ENCODE measurements at regions not wholly inside any gene's neighbourhood (a gene's known extent, or its start where the extent isn't known, plus 50 kb on each side); places are given as distances from the start of the nearest gene placed in this dataset.

DNA sequence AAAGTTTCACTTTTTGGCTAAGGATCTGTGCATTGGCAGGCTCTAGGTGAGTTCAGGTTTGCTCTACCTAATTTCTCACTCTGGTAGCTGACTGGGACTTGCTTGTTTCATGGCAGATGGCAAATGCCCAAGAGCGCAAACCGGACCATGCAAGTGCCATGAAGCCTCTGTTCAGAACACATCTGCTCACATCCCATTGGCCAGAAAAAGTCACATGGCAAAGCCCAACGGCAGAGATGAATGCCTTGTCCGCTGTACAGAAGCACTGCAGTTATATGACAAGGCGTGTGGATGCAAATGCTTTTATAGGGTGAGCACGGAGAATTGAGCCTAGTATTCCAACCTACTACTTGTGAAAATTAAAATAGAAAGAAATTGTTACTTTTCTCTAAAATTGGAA is 202.2 kb upstream of the HMGA2 start:
- Histone ChIP-seq H3K4me1 (ENCODE audit: control insufficient read depth in 1 of 2, insufficient read depth in 2 of 2, low read length in 2 of 2) (no peaks in the 10 kb centered on the region), H3K4me3 (ENCODE audit: low read length in 2 of 2) (no peak overlapping the region), H3K36me3 (ENCODE audit: control insufficient read depth in 1 of 2, insufficient read depth in 2 of 2, low read length in 1 of 2) (no peaks in the 10 kb centered on the region), H3K9me3 (ENCODE audit: control insufficient read depth, low read length) (no peaks in the 10 kb centered on the region), H3K27ac (ENCODE audit: low read depth in 1 of 2, low read length in 2 of 2) (no peak overlapping the region), H3K27me3 (ENCODE audit: control insufficient read depth in 1 of 2, insufficient read depth in 2 of 2, low read length in 1 of 2) (no peaks in the 10 kb centered on the region)
- ATAC-seq (ENCODE audit: low FRiP score) (no peak), DNase-seq (no peak)
- WGBS, 2 donors, result 88 to 93% methylated on average over 6 of the region's 6 CpGs
- intact Hi-C loops (cut with DNase I), result no loop called here

GRCh38 chr12:65623507-65623906 is 200.8 kb upstream of the HMGA2 start:
- DNase-seq (no peak), ATAC-seq (ENCODE audit: low FRiP score) (no peak)
- Histone ChIP-seq H3K4me1 (ENCODE audit: control insufficient read depth in 1 of 2, insufficient read depth in 2 of 2, low read length in 2 of 2) (no peaks in the 10 kb centered on the region), H3K4me3 (ENCODE audit: low read length in 2 of 2) (no peak overlapping the region), H3K36me3 (ENCODE audit: control insufficient read depth in 1 of 2, insufficient read depth in 2 of 2, low read length in 1 of 2) (no peaks in the 10 kb centered on the region), H3K27ac (ENCODE audit: low read depth in 1 of 2, low read length in 2 of 2) (no peak overlapping the region), H3K27me3 (ENCODE audit: control insufficient read depth in 1 of 2, insufficient read depth in 2 of 2, low read length in 1 of 2) (no peaks in the 10 kb centered on the region), H3K9me3 (ENCODE audit: control insufficient read depth, low read length) (no peaks in the 10 kb centered on the region)
- WGBS, 2 donors, result 81 to 94% methylated on average over 1 of the region's 1 CpG
- intact Hi-C loops (cut with DNase I), result no loop called here

- intact Hi-C loops (cut with DNase I), result no loop called here
- 94 to 96% methylated on average over 4 of the region's 4 CpGs for WGBS, 2 donors
- no peak for ATAC-seq (ENCODE audit: low FRiP score)
Measured at GRCh38 chr12:65624554-65625086, 199.7 kb upstream of the HMGA2 start.

DNA sequence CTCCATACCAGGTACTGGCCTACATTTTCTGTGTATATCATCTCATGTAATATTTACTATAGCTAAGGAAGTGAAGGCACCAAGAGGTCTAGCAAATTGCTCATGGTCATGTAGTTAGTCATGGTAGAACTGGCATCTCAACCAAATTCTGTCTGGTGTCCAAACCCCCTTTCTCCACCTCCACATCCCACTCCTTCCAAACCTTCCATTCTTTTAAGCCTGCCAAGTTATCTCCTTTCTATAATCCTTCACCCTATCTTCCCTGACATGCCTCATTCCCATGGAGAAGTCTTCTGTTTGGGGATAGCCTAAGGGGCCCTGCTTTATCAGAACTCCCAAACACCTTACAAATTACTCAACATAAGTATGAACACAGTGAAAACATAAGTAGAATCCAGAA is 196.2 kb upstream of the HMGA2 start:
- Histone ChIP-seq H3K27me3 (ENCODE audit: control insufficient read depth in 1 of 2, insufficient read depth in 2 of 2, low read length in 1 of 2) (no peaks in the 10 kb centered on the region), H3K9me3 (ENCODE audit: control insufficient read depth, low read length) (no peaks in the 10 kb centered on the region), H3K4me3 (ENCODE audit: low read length in 2 of 2) (no peak overlapping the region), H3K36me3 (ENCODE audit: control insufficient read depth in 1 of 2, insufficient read depth in 2 of 2, low read length in 1 of 2) (no peaks in the 10 kb centered on the region), H3K4me1 (ENCODE audit: control insufficient read depth in 1 of 2, insufficient read depth in 2 of 2, low read length in 2 of 2) (peaks cover 0 to 4% of the 10 kb centered on the region in 2 donors), H3K27ac (ENCODE audit: low read depth in 1 of 2, low read length in 2 of 2) (no peak overlapping the region)
- ATAC-seq (ENCODE audit: low FRiP score) (no peak), DNase-seq (no peak)
- intact Hi-C loops (cut with DNase I), result no loop called here

More at GRCh38 chr12:65624554-65625086, 199.7 kb upstream of the HMGA2 start:
- no peaks in the 10 kb centered on the region for H3K4me1 ChIP-seq (ENCODE audit: control insufficient read depth in 1 of 2, insufficient read depth in 2 of 2, low read length in 2 of 2)
- H3K4me3 ChIP-seq (ENCODE audit: low read length in 2 of 2), result no peak overlapping the region
- H3K27me3 ChIP-seq (ENCODE audit: control insufficient read depth in 1 of 2, insufficient read depth in 2 of 2, low read length in 1 of 2), result no peaks in the 10 kb centered on the region
- no peaks in the 10 kb centered on the region for H3K9me3 ChIP-seq (ENCODE audit: control insufficient read depth, low read length)
- no peaks in the 10 kb centered on the region for H3K36me3 ChIP-seq (ENCODE audit: control insufficient read depth in 1 of 2, insufficient read depth in 2 of 2, low read length in 1 of 2)
- H3K27ac ChIP-seq (ENCODE audit: low read depth in 1 of 2, low read length in 2 of 2), result no peak overlapping the region
- no peak for DNase-seq

DNA sequence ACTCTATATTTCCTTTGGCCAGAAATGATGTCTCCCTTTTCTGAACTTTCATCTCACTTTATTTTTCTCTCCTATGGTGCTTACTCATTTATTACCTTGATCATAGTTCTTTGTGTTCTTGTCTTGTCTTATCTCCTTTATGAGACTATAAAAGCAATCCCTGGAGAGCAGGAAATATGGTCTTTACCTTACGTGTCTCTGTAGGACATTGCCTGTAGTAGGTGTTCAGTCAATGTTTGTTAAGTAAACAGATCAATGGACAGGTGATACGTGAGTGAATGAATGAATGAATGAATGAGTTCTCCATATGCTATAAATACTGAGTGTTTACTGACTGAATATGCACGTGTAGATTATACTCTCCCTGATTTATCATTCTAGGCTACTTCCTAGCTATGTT is 193.7 kb upstream of the HMGA2 start:
- Histone ChIP-seq H3K36me3 (ENCODE audit: control insufficient read depth in 1 of 2, insufficient read depth in 2 of 2, low read length in 1 of 2) (no peaks in the 10 kb centered on the region), H3K4me1 (ENCODE audit: control insufficient read depth in 1 of 2, insufficient read depth in 2 of 2, low read length in 2 of 2) (peaks cover 0 to 9% of the 10 kb centered on the region in 2 donors), H3K4me3 (ENCODE audit: low read length in 2 of 2) (no peak overlapping the region), H3K27me3 (ENCODE audit: control insufficient read depth in 1 of 2, insufficient read depth in 2 of 2, low read length in 1 of 2) (no peaks in the 10 kb centered on the region), H3K27ac (ENCODE audit: low read depth in 1 of 2, low read length in 2 of 2) (no peak overlapping the region), H3K9me3 (ENCODE audit: control insufficient read depth, low read length) (no peaks in the 10 kb centered on the region)
- intact Hi-C loops (cut with DNase I), result no loop called here
- WGBS, 2 donors, result 53 to 58% methylated on average over 3 of the region's 3 CpGs
- ATAC-seq (ENCODE audit: low FRiP score), result no peak
- no peak for DNase-seq

DNA sequence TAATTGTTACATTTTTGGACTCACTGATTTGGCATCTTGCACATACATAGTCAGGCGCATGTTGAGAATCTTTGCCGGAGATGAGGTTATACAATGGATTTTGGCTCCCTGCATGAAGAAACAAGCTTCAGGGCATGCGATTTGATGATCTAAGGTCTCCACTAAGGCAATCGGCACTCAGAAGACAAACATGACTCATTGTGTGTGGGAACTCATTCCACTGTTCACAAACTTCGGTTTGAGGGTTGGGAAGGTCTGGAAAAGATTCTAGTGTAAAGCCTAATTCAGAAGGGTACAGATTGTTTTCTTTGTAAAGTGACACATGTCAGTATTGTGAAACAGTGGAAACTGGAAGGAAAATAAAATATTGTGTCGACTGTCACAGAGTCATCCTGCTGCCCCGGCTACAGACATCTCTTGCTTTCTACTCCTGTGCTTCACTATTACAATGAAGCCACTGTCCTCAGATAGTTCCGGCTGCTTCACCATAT is 192.6 kb upstream of the HMGA2 start:
- Histone ChIP-seq H3K4me3 (ENCODE audit: low read length in 2 of 2) (no peak overlapping the region), H3K36me3 (ENCODE audit: control insufficient read depth in 1 of 2, insufficient read depth in 2 of 2, low read length in 1 of 2) (no peaks in the 10 kb centered on the region), H3K4me1 (ENCODE audit: control insufficient read depth in 1 of 2, insufficient read depth in 2 of 2, low read length in 2 of 2) (peaks cover 0 to 9% of the 10 kb centered on the region in 2 donors), H3K9me3 (ENCODE audit: control insufficient read depth, low read length) (no peaks in the 10 kb centered on the region), H3K27me3 (ENCODE audit: control insufficient read depth in 1 of 2, insufficient read depth in 2 of 2, low read length in 1 of 2) (no peaks in the 10 kb centered on the region), H3K27ac (ENCODE audit: low read depth in 1 of 2, low read length in 2 of 2) (no peak overlapping the region)
- ATAC-seq (ENCODE audit: low FRiP score) (peak; percentile 81), DNase-seq (no peak)
- intact Hi-C loops (cut with DNase I), result no loop called here
- WGBS, 2 donors, result 13 to 16% methylated on average over 8 of the region's 8 CpGs

GRCh38 chr12:65632131-65632855 is 192.0 kb upstream of the HMGA2 start:
- Histone ChIP-seq H3K4me3 (ENCODE audit: low read length in 2 of 2) (no peak overlapping the region), H3K27me3 (ENCODE audit: control insufficient read depth in 1 of 2, insufficient read depth in 2 of 2, low read length in 1 of 2) (no peaks in the 10 kb centered on the region), H3K27ac (ENCODE audit: low read depth in 1 of 2, low read length in 2 of 2) (no peak overlapping the region), H3K4me1 (ENCODE audit: control insufficient read depth in 1 of 2, insufficient read depth in 2 of 2, low read length in 2 of 2) (peaks cover 0 to 9% of the 10 kb centered on the region in 2 donors), H3K9me3 (ENCODE audit: control insufficient read depth, low read length) (no peaks in the 10 kb centered on the region), H3K36me3 (ENCODE audit: control insufficient read depth in 1 of 2, insufficient read depth in 2 of 2, low read length in 1 of 2) (no peaks in the 10 kb centered on the region)
- no peak for ATAC-seq (ENCODE audit: low FRiP score)
- WGBS, 2 donors, result 82 to 87% methylated on average over 5 of the region's 5 CpGs
- intact Hi-C loops (cut with DNase I), result no loop called here
- DNase-seq, result no peak

DNA sequence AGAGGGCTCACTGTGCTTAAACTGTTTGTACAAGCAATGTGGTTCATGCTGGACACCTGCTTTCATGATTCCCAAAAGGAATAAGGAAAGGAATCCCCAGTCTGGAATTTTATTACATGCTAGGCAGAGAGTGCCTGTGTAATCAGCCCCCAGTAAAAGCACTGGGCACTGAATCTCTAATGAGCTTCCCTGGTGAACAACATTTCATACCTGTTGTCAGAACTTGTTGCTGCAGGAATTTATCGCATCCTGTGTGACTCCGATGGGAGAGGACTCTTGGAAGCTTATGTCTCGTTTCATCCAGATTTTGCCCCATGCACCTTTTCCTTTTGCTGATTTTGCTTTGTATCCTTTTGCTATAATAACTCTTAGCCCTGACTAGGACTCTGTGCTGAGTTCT is 190.2 kb upstream of the HMGA2 start:
- no peak for DNase-seq
- Histone ChIP-seq H3K4me3 (ENCODE audit: low read length in 2 of 2) (no peak overlapping the region), H3K4me1 (ENCODE audit: control insufficient read depth in 1 of 2, insufficient read depth in 2 of 2, low read length in 2 of 2) (peaks cover 0 to 9% of the 10 kb centered on the region in 2 donors), H3K36me3 (ENCODE audit: control insufficient read depth in 1 of 2, insufficient read depth in 2 of 2, low read length in 1 of 2) (no peaks in the 10 kb centered on the region), H3K27ac (ENCODE audit: low read depth in 1 of 2, low read length in 2 of 2) (no peak overlapping the region), H3K9me3 (ENCODE audit: control insufficient read depth, low read length) (no peaks in the 10 kb centered on the region), H3K27me3 (ENCODE audit: control insufficient read depth in 1 of 2, insufficient read depth in 2 of 2, low read length in 1 of 2) (no peaks in the 10 kb centered on the region)
- intact Hi-C loops (cut with DNase I), result no loop called here
- ATAC-seq (ENCODE audit: low FRiP score), result no peak
- 95 to 97% methylated on average over 3 of the region's 3 CpGs for WGBS, 2 donors

DNA sequence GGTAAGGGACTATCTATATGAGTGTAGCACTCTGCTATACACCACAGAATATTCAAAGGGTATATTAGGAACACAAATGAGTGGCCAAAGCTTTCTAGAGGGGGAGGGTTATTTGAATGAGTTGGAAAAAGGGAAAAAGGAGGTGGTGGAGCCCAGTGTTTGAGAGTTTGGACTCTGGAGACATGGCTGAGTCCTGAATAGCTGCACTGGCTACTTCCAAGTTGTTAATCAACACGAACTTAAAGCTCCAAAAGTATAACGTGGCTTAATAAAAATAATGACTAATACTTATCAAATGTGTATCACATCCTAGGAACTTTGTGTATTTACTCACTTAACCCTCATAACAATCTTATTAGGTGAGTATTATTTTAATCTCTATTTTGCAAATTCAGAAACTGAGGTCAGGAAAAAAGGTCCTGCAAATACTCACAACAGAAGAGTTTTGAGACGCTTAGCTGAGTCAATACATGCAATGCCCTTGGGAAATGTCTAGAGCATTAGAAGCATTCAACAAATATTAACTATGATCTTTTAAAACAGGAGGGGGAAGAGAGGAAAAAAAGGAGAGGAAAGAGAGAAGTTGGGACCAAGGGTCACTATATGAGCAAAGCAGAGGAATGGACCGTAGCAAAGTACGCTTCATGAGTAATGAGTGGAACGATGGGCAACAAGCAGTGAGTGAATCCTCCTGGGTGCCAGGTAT is 189.5 kb upstream of the HMGA2 start:
- no peaks in the 10 kb centered on the region for H3K27me3 ChIP-seq (ENCODE audit: control insufficient read depth in 1 of 2, insufficient read depth in 2 of 2, low read length in 1 of 2)
- H3K9me3 ChIP-seq (ENCODE audit: control insufficient read depth, low read length), result no peaks in the 10 kb centered on the region
- no peak for ATAC-seq (ENCODE audit: low FRiP score)
- DNase-seq, result no peak
- 51 to 56% methylated on average over 6 of the region's 6 CpGs for WGBS, 2 donors
- no peaks in the 10 kb centered on the region for H3K36me3 ChIP-seq (ENCODE audit: control insufficient read depth in 1 of 2, insufficient read depth in 2 of 2, low read length in 1 of 2)
- H3K27ac ChIP-seq (ENCODE audit: low read depth in 1 of 2, low read length in 2 of 2), result no peak overlapping the region
- intact Hi-C loops (cut with DNase I), result no loop called here
- H3K4me1 ChIP-seq (ENCODE audit: control insufficient read depth in 1 of 2, insufficient read depth in 2 of 2, low read length in 2 of 2), result peaks cover 0 to 9% of the 10 kb centered on the region in 2 donors
- H3K4me3 ChIP-seq (ENCODE audit: low read length in 2 of 2), result no peak overlapping the region
